ENCODE measurements at regions not wholly inside any gene's neighbourhood (a gene's known extent, or its start where the extent isn't known, plus 50 kb on each side); places are given as distances from the start of the nearest gene placed in this dataset.

GRCh38 chr2:20939931-20940795 is 103.7 kb downstream of the APOB start:
- no peak overlapping the region for H3K4me3 ChIP-seq (ENCODE audit: low read depth, low read length)
- ChIA-PET POLR2A (no interaction called here), CTCF (interaction anchor here (0.5 to 1.2 kb wide), 3 partner anchors 21 to 278 kb away, joined by 3 to 4 read pairs (median 3); no protein-coding TSS in a partner anchor)
- peaks cover 1% of the 10 kb centered on the region for H3K4me1 ChIP-seq (ENCODE audit: control insufficient read depth, insufficient read depth, low read length)
- H3K27ac ChIP-seq (ENCODE audit: extremely low read depth, low read depth, low read length) = no peak overlapping the region
- TF ChIP-seq ZNF837 (tag by site-specific recombination; IDR thresholded peaks at IDR 0.05) (no peak), ZNF423 (tag by site-specific recombination; IDR thresholded peaks at IDR 0.05) (0 out of 2 replicates have a peak, but pooled peaks have one; percentile 1), ZNF514 (tag by site-specific recombination; IDR thresholded peaks at IDR 0.05) (no peak), BCL6B (tag by site-specific recombination; IDR thresholded peaks at IDR 0.05) (no peak), ZNF302 (tag by site-specific recombination; IDR thresholded peaks at IDR 0.05; ENCODE audit: low read depth) (no peak), GLI2 (tag by site-specific recombination; IDR thresholded peaks at IDR 0.05; ENCODE audit: borderline replicate concordance, low read depth) (no peak)
- H3K9me3 ChIP-seq (ENCODE audit: control insufficient read depth, insufficient read depth, low read depth, low read length) = no peaks in the 10 kb centered on the region
- no peaks in the 10 kb centered on the region for H3K36me3 ChIP-seq (ENCODE audit: control insufficient read depth in 2 of 2, insufficient read depth in 1 of 2, low read length in 2 of 2)

- TF ChIP-seq ZBTB1 (tag by site-specific recombination; IDR thresholded peaks at IDR 0.05) = no peak
- TF ChIP-seq ZBTB6 (tag by site-specific recombination; IDR thresholded peaks at IDR 0.05) = no peak
- TF ChIP-seq KLF9 (tag by site-specific recombination; IDR thresholded peaks at IDR 0.05; ENCODE audit: low read depth) = no peak
- no peak for TF ChIP-seq KLF16 (tag by site-specific recombination; IDR thresholded peaks at IDR 0.05)
- no peak for TF ChIP-seq GLI2 (tag by site-specific recombination; IDR thresholded peaks at IDR 0.05; ENCODE audit: borderline replicate concordance, low read depth)
- TF ChIP-seq MYNN (tag by site-specific recombination; IDR thresholded peaks at IDR 0.05; ENCODE audit: borderline replicate concordance) = no peak
- TF ChIP-seq GLIS2 (tag by site-specific recombination; IDR thresholded peaks at IDR 0.05) = no peak
- no peak for TF ChIP-seq SETDB1 (IDR thresholded peaks at IDR 0.05; ENCODE audit: insufficient read length, low read length)
- TF ChIP-seq ZNF223 (tag by site-specific recombination; IDR thresholded peaks at IDR 0.05) = no peak
- no peak for TF ChIP-seq ZNF585B (tag by site-specific recombination; IDR thresholded peaks at IDR 0.05)
- TF ChIP-seq ZNF670 (tag by site-specific recombination; IDR thresholded peaks at IDR 0.05; ENCODE audit: low read depth) = no peak
- TF ChIP-seq HOXD13 (CRISPR knock-in tag; IDR thresholded peaks at IDR 0.05; ENCODE audit: borderline replicate concordance) = no peak
- no peak for TF ChIP-seq ZNF791 (tag by site-specific recombination; IDR thresholded peaks at IDR 0.05)
- TF ChIP-seq ZNF132 (tag by site-specific recombination; IDR thresholded peaks at IDR 0.05; ENCODE audit: borderline replicate concordance) = no peak
- TF ChIP-seq ZNF704 (tag by site-specific recombination; IDR thresholded peaks at IDR 0.05) = no peak
- Histone ChIP-seq H3K9me3 (ENCODE audit: control insufficient read depth, insufficient read depth, low read depth, low read length) (no peaks in the 10 kb centered on the region), H3K27ac (ENCODE audit: extremely low read depth, low read depth, low read length) (no peak overlapping the region), H3K36me3 (ENCODE audit: control insufficient read depth in 2 of 2, insufficient read depth in 1 of 2, low read length in 2 of 2) (no peaks in the 10 kb centered on the region), H3K4me1 (ENCODE audit: control insufficient read depth, insufficient read depth, low read length) (peaks cover 5% of the 10 kb centered on the region), H3K4me3 (ENCODE audit: low read depth, low read length) (no peak overlapping the region)
- CTCF ChIA-PET = no interaction called here
- POLR2A ChIA-PET = no interaction called here
These were observed 106.5 kb downstream of the APOB start for GRCh38 chr2:20937353-20937752.

Measured in HEK293 (cell line).